Thymus (tissue), 11 donors: ENCODE measurements at regions not wholly inside any gene's neighbourhood (a gene's known extent, or its start where the extent isn't known, plus 50 kb on each side); places are given as distances from the start of the nearest gene placed in this dataset.

Source experiments
- DNase-seq, 9 donors: peaks; one replicate each; pipeline ENCODE4 v3.0.0-alpha.2; 2013; ENCODE audit warnings: low spot score in 9 of 9, low read depth in 6 of 9, missing footprints in 1 of 9
- H3K27ac ChIP-seq, 2 donors: one replicate each; pipeline ENCODE4 v1.5.1; 2013; ENCODE audit warnings: control low read depth in 1 of 2, low read depth in 1 of 2, low read length in 1 of 2, mild to moderate bottlenecking in 1 of 2, moderate library complexity in 1 of 2
- H3K27me3 ChIP-seq, 2 donors: one replicate each; pipeline ENCODE4 v1.5.1; 2013; ENCODE audit warnings: low read length in 1 of 2; ENCODE audit not compliant: control insufficient read depth in 2 of 2, insufficient read depth in 1 of 2
- H3K36me3 ChIP-seq, 2 donors: one replicate each; pipeline ENCODE4 v1.5.1; 2013; ENCODE audit warnings: low read length in 1 of 2, mild to moderate bottlenecking in 1 of 2, moderate library complexity in 1 of 2; ENCODE audit not compliant: control insufficient read depth in 2 of 2, insufficient read depth in 2 of 2
- H3K4me1 ChIP-seq, 2 donors: one replicate each; pipeline ENCODE4 v1.5.1; 2013; ENCODE audit warnings: low read length in 2 of 2; ENCODE audit not compliant: control insufficient read depth in 2 of 2, insufficient read depth in 2 of 2
- H3K4me3 ChIP-seq, 2 donors: one replicate each; pipeline ENCODE4 v1.5.1; 2013; ENCODE audit warnings: low read length in 2 of 2, control low read depth in 1 of 2, mild to moderate bottlenecking in 1 of 2
- H3K9me3 ChIP-seq, 2 donors: one replicate each; pipeline ENCODE4 v1.5.1; 2013; ENCODE audit warnings: low read length in 1 of 2, mild to moderate bottlenecking in 1 of 2; ENCODE audit not compliant: control insufficient read depth in 2 of 2, insufficient read depth in 1 of 2
- WGBS: extraction: QIAGEN DNeasy Blood & Tissue Kit; methylation state at CpG from one replicate; pipeline ENCODE4 v1.1.7; 2013; 5-methylcytosine and 5-hydroxymethylcytosine counted together
- donor health status: healthy.

DNA sequence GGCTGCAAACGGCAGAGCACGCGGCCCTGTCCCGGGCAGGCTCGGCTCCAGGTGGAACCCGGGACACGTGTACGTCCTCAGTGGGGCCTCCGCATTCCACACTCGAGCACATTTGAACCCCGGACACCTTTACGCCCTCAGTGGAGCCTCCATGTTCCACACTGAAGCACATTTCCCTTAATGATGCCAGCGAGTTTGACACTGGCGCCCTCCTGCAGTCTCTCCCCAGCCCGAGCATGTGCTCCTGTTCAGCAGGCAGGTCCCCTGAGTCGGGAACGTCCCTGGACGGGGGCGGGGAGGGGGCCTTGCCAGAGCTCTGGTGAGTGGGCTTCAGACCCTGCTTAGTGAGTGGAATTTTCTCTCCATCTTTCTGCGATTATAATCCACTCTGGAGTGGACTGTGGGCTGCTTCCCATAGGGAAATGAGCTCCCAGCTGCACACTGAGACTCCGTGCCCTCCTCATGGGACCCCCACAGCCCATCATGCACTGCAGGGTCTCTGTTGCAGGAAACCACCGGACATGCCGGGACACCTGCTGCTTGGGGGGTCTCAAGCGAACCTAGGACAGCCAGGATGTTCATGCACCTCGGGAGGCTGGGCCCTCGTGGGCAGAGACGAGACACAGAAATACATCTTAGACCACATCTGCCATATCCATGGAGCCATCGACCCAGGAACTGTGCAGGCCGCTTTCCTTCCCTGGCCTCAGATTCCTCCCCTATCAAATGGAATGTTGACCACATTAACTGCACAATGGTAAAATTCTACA, 70.3 kb upstream of the SNTG2 start:
- H3K9me3 ChIP-seq: no peaks in the 10 kb centered on the region
- H3K27ac ChIP-seq: no peak overlapping the region
- 94% methylated on average over 29 of the region's 29 CpGs for WGBS
- H3K27me3 ChIP-seq: peaks cover 0 to 15% of the 10 kb centered on the region in 2 donors
- H3K36me3 ChIP-seq: no peaks in the 10 kb centered on the region
- no peak overlapping the region for H3K4me3 ChIP-seq
- no peak for DNase-seq
- H3K4me1 ChIP-seq: no peaks in the 10 kb centered on the region

DNA sequence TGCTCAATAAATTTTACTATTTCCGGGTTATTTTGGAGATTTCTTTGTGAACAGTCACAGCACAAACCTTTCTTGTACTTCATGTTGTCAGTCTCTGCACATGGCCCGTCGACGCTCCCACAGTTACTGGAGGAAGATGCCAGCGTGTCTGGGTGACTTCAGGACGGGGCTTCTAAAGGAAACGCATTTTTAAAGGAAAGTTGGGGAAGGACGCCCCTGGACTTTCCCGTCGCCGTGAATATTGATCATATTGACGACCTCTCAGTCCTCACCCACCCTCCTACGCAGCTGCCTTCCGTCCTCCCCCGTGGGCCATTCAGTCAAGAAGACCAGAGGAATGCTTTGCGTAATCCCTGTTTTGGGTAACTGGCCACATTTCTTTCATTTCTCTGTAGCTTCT, 71.1 kb upstream of the SNTG2 start:
- Histone ChIP-seq H3K27ac (no peak overlapping the region), H3K4me1 (no peaks in the 10 kb centered on the region), H3K36me3 (no peaks in the 10 kb centered on the region), H3K27me3 (peaks cover 0 to 14% of the 10 kb centered on the region in 2 donors), H3K9me3 (no peaks in the 10 kb centered on the region), H3K4me3 (no peak overlapping the region)
- DNase-seq: no peak
- WGBS: 94% methylated on average over 16 of the region's 16 CpGs

DNA sequence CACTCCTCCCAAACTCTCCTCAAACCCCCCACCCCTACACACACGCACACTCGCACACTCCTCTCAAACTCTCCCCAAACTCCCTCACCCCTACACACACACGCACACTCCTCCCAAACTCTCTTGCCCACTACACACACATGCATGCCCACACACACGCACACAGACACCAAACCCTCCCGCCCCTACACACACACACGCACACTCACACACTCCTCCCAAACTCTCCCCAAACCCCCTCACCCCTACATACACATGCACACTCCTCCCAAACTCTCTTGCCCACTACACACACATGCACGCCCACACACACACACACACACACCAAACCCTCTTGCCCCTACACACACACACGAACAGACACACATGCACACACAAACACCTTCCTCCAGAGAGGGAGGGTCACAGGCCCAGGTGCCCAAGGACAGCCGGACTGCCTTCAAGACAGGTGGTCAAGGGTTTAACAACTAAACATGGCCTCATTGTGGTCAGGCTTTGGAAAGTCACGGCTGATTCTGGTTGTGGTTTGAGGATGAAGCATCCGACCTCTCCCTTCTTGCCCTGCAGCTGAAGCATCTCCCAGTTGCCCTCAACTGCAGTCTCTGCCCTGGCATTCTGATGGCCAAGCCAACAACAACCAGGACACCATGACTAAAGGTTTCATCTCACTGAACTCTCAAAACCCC, 72.3 kb upstream of the SNTG2 start:
- 96% methylated on average over 11 of the region's 11 CpGs for WGBS
- Histone ChIP-seq H3K36me3 (no peaks in the 10 kb centered on the region), H3K9me3 (no peaks in the 10 kb centered on the region), H3K4me1 (no peaks in the 10 kb centered on the region), H3K27ac (no peak overlapping the region), H3K27me3 (peaks cover 0 to 3% of the 10 kb centered on the region in 2 donors), H3K4me3 (no peak overlapping the region)
- DNase-seq: no peak

DNA sequence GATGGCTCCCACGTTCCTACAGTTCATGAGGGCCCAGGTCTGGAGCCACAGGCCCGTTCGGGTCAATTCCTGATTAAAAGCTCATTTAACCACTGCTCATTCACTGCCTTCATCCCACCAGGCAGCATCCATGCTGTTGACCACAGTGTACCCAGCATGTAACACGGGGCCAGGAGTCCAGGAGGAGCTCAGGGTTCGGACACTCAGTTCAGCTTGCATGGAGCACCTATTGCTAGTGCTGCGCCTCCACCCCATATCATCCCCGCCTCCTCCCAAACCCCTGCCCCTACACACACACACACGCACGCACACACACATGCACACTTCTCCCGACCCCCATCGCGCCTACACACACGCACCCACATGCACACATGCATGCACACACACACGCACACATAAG, 72.9 kb upstream of the SNTG2 start:
- DNase-seq: no peak

DNA sequence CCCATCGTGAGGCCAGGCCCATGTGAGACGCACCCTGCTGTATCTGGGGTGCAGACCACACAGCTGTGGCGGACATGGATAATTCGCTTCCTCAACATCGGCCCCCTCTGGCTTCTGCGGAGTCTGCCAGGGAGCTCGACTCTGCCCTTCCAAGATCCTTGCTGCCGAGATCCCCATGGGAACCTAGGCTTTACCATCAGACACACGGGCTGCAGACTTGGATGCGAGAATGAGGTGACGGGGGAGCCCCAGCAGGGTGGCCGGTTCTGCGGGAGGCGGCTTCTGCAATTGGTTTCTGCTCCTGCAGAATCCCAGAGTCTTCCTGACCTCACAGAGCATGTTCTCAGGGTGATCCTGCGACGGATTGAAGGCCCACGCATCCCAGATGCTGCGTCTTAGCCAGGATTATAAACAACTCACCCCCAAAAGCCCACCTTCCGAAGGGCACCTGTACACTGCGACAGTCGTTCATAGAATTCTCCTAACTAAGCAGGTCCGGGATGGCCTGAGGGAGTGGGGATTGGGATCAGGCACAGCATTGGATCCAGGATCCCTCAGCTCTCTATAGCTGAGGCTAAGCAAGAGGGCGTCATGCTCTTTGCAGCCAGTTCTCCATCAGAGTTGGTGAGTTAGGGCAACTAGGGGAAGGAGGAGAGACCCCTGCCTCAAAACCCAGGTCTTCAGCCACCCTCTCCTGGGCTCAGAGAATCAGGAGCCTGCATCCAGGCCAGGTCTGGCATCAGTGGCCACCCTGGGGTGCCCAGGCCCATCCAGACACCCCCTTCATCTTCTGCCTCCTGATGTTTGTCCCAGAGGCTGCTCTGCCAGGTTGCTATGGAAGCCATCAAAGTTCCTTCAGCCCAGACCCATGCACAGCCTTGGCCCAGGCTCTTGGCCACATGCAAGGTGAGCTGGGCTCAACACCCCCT, 74.7 kb upstream of the SNTG2 start:
- Histone ChIP-seq H3K4me3 (no peak overlapping the region), H3K27ac (no peak overlapping the region), H3K36me3 (no peaks in the 10 kb centered on the region), H3K27me3 (no peaks in the 10 kb centered on the region), H3K4me1 (no peaks in the 10 kb centered on the region), H3K9me3 (no peaks in the 10 kb centered on the region)
- no peak for DNase-seq
- 93% methylated on average over 23 of the region's 23 CpGs for WGBS

More for the DNA sequence above, 72.9 kb upstream of the SNTG2 start:
- H3K9me3 ChIP-seq: no peaks in the 10 kb centered on the region
- WGBS: 91% methylated on average over 14 of the region's 14 CpGs
- H3K27ac ChIP-seq: no peak overlapping the region
- H3K4me3 ChIP-seq: no peak overlapping the region
- H3K4me1 ChIP-seq: no peaks in the 10 kb centered on the region
- H3K27me3 ChIP-seq: no peaks in the 10 kb centered on the region
- no peaks in the 10 kb centered on the region for H3K36me3 ChIP-seq

DNA sequence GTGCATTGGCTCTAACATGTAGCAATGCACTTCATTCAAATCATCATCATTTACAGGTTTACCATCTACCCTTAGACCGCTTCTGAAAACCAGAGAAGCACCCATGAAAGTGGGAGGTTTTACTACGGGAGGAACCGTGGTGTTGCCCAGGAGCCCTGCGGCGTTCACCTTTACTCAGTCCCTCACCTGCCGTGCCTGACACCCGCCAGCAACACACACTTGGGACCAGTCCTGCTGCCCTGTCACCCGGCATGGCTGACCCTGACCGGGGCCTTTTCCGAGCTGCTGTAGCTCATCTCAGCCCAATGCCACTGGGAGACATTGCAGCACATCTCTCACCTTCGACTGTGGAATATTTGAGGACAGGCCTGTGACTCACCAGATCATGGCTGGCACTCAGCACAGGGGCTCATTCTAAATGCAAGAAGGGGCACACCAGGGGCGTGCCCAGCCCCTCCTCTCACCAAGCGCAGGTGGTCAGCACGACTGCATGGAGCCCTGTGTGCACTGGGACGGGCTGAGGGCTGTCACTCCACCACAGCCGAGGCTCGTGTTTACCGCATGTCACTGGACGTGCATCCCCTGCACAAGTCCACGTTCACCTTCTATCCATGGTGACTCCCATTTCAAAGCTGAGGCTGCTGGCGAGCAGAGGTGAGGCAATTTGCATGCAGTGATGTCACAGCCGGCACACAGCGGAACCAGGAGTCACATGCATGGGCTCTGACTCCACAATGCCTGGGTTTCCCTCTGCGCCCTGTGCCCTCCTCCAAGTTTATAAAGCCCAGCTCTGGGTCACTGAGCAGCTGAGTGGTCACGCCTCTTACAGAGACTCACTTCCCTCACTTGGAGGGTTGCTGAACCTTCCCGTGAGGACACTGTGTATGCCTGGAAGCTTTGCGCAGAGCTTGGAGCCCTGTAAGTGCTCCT, 76.7 kb upstream of the SNTG2 start:
- H3K4me1 ChIP-seq: peaks cover 0 to 4% of the 10 kb centered on the region in 2 donors
- peaks cover 0 to 3% of the 10 kb centered on the region in 2 donors for H3K27me3 ChIP-seq
- H3K9me3 ChIP-seq: no peaks in the 10 kb centered on the region
- no peak overlapping the region for H3K27ac ChIP-seq
- no peak for DNase-seq
- 91% methylated on average over 27 of the region's 27 CpGs for WGBS
- no peak overlapping the region for H3K4me3 ChIP-seq
- H3K36me3 ChIP-seq: no peaks in the 10 kb centered on the region

DNA sequence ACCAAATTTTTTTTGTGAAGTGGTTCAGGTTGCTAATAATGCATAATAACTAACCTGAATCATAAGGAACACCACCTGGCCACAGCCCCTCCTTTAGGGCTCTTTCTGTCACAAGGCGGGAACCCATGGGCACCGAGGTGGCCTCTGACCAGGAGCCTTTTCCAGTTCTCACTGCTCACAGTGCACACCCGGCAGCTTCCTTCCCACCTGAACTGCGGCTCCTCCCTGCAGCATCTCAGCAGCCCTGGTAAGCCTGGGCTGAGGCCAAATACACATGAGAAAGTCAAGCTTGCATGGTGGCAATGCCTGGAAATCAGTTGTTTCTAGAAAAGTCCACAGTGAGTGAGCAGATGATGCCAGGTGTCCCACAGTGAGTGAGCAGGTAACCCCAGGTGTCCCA, 77.6 kb upstream of the SNTG2 start:
- Histone ChIP-seq H3K4me1 (peaks cover 0 to 4% of the 10 kb centered on the region in 2 donors), H3K9me3 (no peaks in the 10 kb centered on the region), H3K27ac (no peak overlapping the region), H3K36me3 (no peaks in the 10 kb centered on the region), H3K27me3 (peaks cover 0 to 3% of the 10 kb centered on the region in 2 donors), H3K4me3 (no peak overlapping the region)
- WGBS: 94% methylated on average over 4 of the region's 4 CpGs
- no peak for DNase-seq

DNA sequence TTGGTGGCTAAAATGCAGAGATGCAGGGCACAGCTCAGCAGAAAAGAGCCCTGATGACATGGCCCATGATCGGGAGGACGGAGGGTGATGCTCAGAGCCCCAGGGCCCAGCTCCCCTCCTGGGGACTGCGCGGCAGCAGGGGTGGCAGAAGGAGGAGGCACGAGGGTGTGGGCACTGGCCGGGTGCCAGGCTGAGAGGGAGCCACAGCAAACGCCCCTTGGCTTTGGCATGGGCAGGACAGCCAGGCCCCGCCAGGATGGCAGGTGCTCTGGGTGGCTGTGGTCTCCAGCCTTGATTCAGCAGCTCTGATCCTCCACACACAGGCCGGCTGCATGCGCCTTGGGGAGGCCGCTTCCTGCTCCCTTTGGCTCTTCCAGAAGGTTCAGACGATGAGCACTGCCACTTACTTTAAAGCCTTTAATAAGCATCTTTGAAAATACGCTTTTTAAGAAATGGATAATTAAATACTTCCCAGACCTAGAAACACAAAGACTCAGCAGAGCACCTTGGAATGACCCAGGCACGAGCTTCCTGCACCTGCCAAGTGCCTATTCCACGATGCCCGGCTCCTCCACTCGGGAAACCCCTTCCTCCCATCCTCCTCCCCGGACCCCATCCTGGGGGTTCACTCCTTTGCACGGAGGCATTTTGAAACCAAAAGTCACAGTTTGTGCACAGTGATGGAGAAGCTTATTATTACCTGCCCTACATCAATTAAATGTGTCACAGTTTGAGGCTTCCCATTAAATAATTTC, 78.5 kb upstream of the SNTG2 start:
- H3K4me3 ChIP-seq: no peak overlapping the region
- H3K9me3 ChIP-seq: no peaks in the 10 kb centered on the region
- H3K36me3 ChIP-seq: no peaks in the 10 kb centered on the region
- WGBS: 82% methylated on average over 19 of the region's 19 CpGs
- peaks cover 0 to 3% of the 10 kb centered on the region in 2 donors for H3K27me3 ChIP-seq
- no peak for DNase-seq
- peaks cover 0 to 6% of the 10 kb centered on the region in 2 donors for H3K4me1 ChIP-seq
- H3K27ac ChIP-seq: no peak overlapping the region
